ENCODE measurements at regions not wholly inside any gene's neighbourhood (a gene's known extent, or its start where the extent isn't known, plus 50 kb on each side); places are given as distances from the start of the nearest gene placed in this dataset.

DNA sequence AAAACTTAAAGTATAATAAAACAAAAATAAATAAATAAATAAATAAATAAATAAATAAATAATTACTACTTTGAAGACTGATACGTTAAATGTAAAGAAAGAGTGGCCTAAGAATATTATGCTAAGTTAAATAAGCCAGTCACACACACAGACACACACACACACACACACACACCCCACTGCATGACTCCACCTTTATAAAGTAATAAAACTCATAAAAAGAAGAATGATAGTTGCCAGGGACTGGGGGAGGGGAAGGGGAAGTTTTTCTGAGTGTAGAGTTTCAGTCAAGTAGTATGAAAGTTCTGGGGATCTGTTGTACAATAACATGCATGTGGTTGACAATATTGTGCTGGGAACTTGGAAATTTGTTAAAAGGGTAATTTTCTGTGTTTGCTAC lies 1237.5 kb upstream of the GYPC start:
- no peak for TF ChIP-seq POLR2AphosphoS5 (IDR thresholded peaks at IDR 0.05; ENCODE audit: low read depth)
- TF ChIP-seq CTCF (conservative IDR thresholded peaks at IDR 0.05; ENCODE audit: low read depth in 2 of 2): no peak
- no peak for TF ChIP-seq JUNB (IDR thresholded peaks at IDR 0.05; ENCODE audit: unreplicated experiment)
- no peak for TF ChIP-seq EZH2 (IDR thresholded peaks at IDR 0.05; ENCODE audit: low read depth, unreplicated experiment)
- no peak for TF ChIP-seq NANOG (IDR thresholded peaks at IDR 0.05; ENCODE audit: borderline replicate concordance)
- no peak for TF ChIP-seq CREB1 (CRISPR knock-in tag; IDR thresholded peaks at IDR 0.05; ENCODE audit: low read depth)
- TF ChIP-seq, protein P1, sequence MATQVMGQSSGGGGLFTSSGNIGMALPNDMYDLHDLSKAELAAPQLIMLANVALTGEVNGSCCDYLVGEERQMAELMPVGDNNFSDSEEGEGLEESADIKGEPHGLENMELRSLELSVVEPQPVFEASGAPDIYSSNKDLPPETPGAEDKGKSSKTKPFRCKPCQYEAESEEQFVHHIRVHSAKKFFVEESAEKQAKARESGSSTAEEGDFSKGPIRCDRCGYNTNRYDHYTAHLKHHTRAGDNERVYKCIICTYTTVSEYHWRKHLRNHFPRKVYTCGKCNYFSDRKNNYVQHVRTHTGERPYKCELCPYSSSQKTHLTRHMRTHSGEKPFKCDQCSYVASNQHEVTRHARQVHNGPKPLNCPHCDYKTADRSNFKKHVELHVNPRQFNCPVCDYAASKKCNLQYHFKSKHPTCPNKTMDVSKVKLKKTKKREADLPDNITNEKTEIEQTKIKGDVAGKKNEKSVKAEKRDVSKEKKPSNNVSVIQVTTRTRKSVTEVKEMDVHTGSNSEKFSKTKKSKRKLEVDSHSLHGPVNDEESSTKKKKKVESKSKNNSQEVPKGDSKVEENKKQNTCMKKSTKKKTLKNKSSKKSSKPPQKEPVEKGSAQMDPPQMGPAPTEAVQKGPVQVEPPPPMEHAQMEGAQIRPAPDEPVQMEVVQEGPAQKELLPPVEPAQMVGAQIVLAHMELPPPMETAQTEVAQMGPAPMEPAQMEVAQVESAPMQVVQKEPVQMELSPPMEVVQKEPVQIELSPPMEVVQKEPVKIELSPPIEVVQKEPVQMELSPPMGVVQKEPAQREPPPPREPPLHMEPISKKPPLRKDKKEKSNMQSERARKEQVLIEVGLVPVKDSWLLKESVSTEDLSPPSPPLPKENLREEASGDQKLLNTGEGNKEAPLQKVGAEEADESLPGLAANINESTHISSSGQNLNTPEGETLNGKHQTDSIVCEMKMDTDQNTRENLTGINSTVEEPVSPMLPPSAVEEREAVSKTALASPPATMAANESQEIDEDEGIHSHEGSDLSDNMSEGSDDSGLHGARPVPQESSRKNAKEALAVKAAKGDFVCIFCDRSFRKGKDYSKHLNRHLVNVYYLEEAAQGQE (IDR thresholded peaks at IDR 0.05; ENCODE audit: unreplicated experiment): no peak
- no peak for TF ChIP-seq ZNF114 (CRISPR knock-in tag; IDR thresholded peaks at IDR 0.05)
- TF ChIP-seq, protein P2, sequence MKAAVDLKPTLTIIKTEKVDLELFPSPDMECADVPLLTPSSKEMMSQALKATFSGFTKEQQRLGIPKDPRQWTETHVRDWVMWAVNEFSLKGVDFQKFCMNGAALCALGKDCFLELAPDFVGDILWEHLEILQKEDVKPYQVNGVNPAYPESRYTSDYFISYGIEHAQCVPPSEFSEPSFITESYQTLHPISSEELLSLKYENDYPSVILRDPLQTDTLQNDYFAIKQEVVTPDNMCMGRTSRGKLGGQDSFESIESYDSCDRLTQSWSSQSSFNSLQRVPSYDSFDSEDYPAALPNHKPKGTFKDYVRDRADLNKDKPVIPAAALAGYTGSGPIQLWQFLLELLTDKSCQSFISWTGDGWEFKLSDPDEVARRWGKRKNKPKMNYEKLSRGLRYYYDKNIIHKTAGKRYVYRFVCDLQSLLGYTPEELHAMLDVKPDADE (IDR thresholded peaks at IDR 0.05): no peak
- TF ChIP-seq EZH2phosphoT487 (IDR thresholded peaks at IDR 0.05; ENCODE audit: unreplicated experiment): no peak
